ENCODE measurements at regions not wholly inside any gene's neighbourhood (a gene's known extent, or its start where the extent isn't known, plus 50 kb on each side); places are given as distances from the start of the nearest gene placed in this dataset.

DNA sequence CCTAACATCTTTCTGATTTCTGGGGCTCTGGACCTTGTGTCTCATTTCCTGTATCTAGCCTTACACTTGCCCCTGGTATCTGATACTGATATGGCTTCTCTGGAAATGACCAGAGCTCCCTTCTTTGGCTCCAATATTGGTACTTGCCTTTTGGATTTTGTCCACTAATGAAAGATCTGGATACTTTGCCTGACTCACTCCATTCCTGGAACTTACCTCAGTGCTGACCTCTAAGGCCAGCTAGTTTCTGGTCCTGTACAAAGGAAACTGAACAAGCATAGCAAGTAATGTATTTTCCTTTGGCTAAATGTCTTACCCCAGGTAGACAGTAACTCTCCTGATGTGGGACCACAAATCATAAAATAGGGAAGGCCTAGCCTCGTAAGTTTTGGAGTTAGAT lies 93.8 kb upstream of the SLC4A7 start:
- TF ChIP-seq CTCF (IDR thresholded peaks at IDR 0.05) (no peak), POLR2A (IDR thresholded peaks at IDR 0.05) (no peak)

DNA sequence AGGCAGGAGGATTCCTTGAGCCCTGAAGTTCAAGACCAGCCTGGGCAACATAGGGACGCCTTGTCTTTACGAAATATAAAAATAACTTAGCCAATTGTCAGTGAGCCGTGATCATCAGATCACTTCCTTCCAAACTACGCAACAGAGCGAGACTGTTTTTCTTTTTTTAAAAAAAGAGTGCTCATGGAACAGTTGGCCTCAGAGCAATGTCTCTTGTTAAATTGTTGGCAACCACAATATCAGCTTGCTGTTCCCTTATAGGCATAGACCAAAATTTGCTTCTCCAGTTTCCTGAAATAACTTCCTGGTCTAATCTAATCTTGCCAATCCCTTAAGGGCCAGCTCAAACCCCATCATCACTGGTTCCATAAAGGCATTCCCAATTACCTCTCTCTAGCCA lies 93.3 kb upstream of the SLC4A7 start:
- Histone ChIP-seq H3K4me3 (no peak overlapping the region), H3K27me3 (no peaks in the 10 kb centered on the region), H3K36me3 (no peaks in the 10 kb centered on the region), H3K27ac (no peak overlapping the region), H3K9me3 (no peaks in the 10 kb centered on the region), H3K4me1 (no peaks in the 10 kb centered on the region)
- intact Hi-C loops (cut with DNase I; ENCODE audit: low total_unique reads): no loop called here
- DNase-seq: no peak
- no peak for TF ChIP-seq POLR2A (IDR thresholded peaks at IDR 0.05)

More for the DNA sequence above, 93.8 kb upstream of the SLC4A7 start:
- Histone ChIP-seq H3K36me3 (no peaks in the 10 kb centered on the region), H3K27ac (no peak overlapping the region), H3K4me1 (no peaks in the 10 kb centered on the region), H3K9me3 (no peaks in the 10 kb centered on the region), H3K4me3 (no peak overlapping the region), H3K27me3 (no peaks in the 10 kb centered on the region)
- DNase-seq: no peak
- intact Hi-C loops (cut with DNase I; ENCODE audit: low total_unique reads): no loop called here

DNA sequence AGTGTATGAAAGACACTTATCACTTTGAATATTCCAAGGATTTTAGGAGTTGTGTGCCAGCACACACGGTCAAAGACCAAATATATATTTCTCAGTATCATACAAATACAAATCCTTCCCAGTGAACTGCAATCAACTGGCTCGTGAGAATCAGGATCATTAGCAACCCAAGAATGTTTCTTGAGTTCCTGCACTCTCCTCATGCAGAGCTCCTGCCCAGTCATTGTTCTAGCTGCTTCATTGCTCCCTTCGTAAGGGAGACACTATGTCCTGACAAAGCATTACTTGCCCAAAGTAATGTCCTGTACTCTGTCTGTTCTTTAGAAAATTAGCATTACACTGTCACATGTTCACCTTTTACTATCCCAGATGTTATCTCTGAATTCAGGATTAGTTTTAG lies 92.0 kb upstream of the SLC4A7 start:
- Histone ChIP-seq H3K27me3 (no peaks in the 10 kb centered on the region), H3K9me3 (no peaks in the 10 kb centered on the region), H3K27ac (no peak overlapping the region), H3K4me1 (no peaks in the 10 kb centered on the region), H3K4me3 (no peak overlapping the region), H3K36me3 (no peaks in the 10 kb centered on the region)
- no peak for TF ChIP-seq CTCF (IDR thresholded peaks at IDR 0.05)
- TF ChIP-seq POLR2A (IDR thresholded peaks at IDR 0.05): no peak
- intact Hi-C loops (cut with DNase I; ENCODE audit: low total_unique reads): no loop called here
- DNase-seq: no peak

- no peak overlapping the region for H3K27ac ChIP-seq
- no peaks in the 10 kb centered on the region for H3K9me3 ChIP-seq
- DNase-seq: no peak
- TF ChIP-seq CTCF (IDR thresholded peaks at IDR 0.05) (no peak), POLR2A (IDR thresholded peaks at IDR 0.05) (no peak)
- H3K27me3 ChIP-seq: no peaks in the 10 kb centered on the region
- no peaks in the 10 kb centered on the region for H3K36me3 ChIP-seq
- intact Hi-C loops (cut with DNase I; ENCODE audit: low total_unique reads): no loop called here
- H3K4me3 ChIP-seq: no peak overlapping the region
- no peaks in the 10 kb centered on the region for H3K4me1 ChIP-seq
Measured at GRCh38 chr3:27575499-27575898, 91.3 kb upstream of the SLC4A7 start.

DNA sequence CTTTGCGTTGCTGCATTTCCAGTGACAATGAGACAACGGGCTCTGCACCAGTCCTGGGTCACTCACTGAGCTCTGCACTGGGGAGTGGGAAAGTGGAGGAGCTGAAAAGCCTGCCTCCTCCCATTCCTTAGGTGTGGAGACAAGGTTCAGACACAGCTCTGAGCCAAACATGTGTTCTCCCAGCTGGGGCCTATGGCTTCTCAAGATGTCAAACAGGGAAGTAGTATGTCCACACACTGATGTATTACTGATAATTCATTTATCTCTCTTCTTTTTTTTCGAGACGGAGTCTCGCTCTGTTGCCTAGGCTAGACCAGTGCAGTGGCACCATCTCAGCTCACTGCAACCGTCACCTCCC lies 90.2 kb upstream of the SLC4A7 start:
- no peak for TF ChIP-seq POLR2A (IDR thresholded peaks at IDR 0.05)
- TF ChIP-seq CTCF (IDR thresholded peaks at IDR 0.05): no peak
- DNase-seq: no peak
- Histone ChIP-seq H3K4me3 (no peak overlapping the region), H3K27ac (no peak overlapping the region), H3K4me1 (no peaks in the 10 kb centered on the region), H3K9me3 (no peaks in the 10 kb centered on the region), H3K36me3 (no peaks in the 10 kb centered on the region), H3K27me3 (no peaks in the 10 kb centered on the region)
- intact Hi-C loops (cut with DNase I; ENCODE audit: low total_unique reads): no loop called here

- intact Hi-C loops (cut with DNase I; ENCODE audit: low total_unique reads): no loop called here
- Histone ChIP-seq H3K27ac (no peak overlapping the region), H3K27me3 (no peaks in the 10 kb centered on the region), H3K4me3 (no peak overlapping the region), H3K4me1 (no peaks in the 10 kb centered on the region), H3K9me3 (no peaks in the 10 kb centered on the region), H3K36me3 (no peaks in the 10 kb centered on the region)
- TF ChIP-seq POLR2A (IDR thresholded peaks at IDR 0.05) (no peak), CTCF (IDR thresholded peaks at IDR 0.05) (no peak)
- DNase-seq: no peak
Measured at GRCh38 chr3:27573780-27574437, 89.7 kb upstream of the SLC4A7 start.

Measured in uterus (tissue), 3 donors.